ENCODE measurements at regions not wholly inside any gene's neighbourhood (a gene's known extent, or its start where the extent isn't known, plus 50 kb on each side); places are given as distances from the start of the nearest gene placed in this dataset.
"Not testable (repeated sequence)": the region's sequence is repeated elsewhere in the genome, so short reads cannot be mapped to it uniquely, and the experiment has no call there.

- DNase-seq (ENCODE audit: extremely low spot score); H3K36me3 ChIP-seq; H3K27me3 ChIP-seq; H3K4me3 ChIP-seq; H3K27ac ChIP-seq (replicated peaks in 1 of 4); H3K4me1 ChIP-seq; intact Hi-C loops (cut with DNase I); H3K9me3 ChIP-seq: not testable (repeated sequence)
- 74% methylated on average over 6 of the region's 6 CpGs for WGBS
These were observed 103.3 kb downstream of the DEFB131A start for GRCh38 chr4:9547470-9547869.

- intact Hi-C loops (cut with DNase I); H3K9me3 ChIP-seq; H3K4me1 ChIP-seq; DNase-seq (ENCODE audit: extremely low spot score); H3K4me3 ChIP-seq; H3K27me3 ChIP-seq; H3K27ac ChIP-seq (replicated peaks in 1 of 4); H3K36me3 ChIP-seq: not testable (repeated sequence)
- 90% methylated on average over 6 of the region's 6 CpGs for WGBS
These were observed 111.9 kb downstream of the DEFB131A start for GRCh38 chr4:9556076-9556475.

GRCh38 chr4:9577869-9578268 lies 133.7 kb downstream of the DEFB131A start:
- DNase-seq (ENCODE audit: extremely low spot score); intact Hi-C loops (cut with DNase I); H3K36me3 ChIP-seq; H3K4me1 ChIP-seq; H3K27me3 ChIP-seq; H3K4me3 ChIP-seq; H3K27ac ChIP-seq (replicated peaks in 1 of 4): not testable (repeated sequence)
- WGBS: 48% methylated on average over 3 of the region's 3 CpGs
- H3K9me3 ChIP-seq: peaks cover 0 to 33% (median 22%) of the 10 kb centered on the region in 4 donors

GRCh38 chr4:9582880-9583279 lies 138.7 kb downstream of the DEFB131A start:
- H3K27me3 ChIP-seq; H3K4me3 ChIP-seq; intact Hi-C loops (cut with DNase I); H3K4me1 ChIP-seq; H3K36me3 ChIP-seq; DNase-seq (ENCODE audit: extremely low spot score); H3K27ac ChIP-seq (replicated peaks in 1 of 4): not testable (repeated sequence)
- peaks cover 0 to 17% (median 12%) of the 10 kb centered on the region in 4 donors for H3K9me3 ChIP-seq
- 69% methylated on average over 5 of the region's 5 CpGs for WGBS

GRCh38 chr4:9592010-9592409 lies 147.8 kb downstream of the DEFB131A start:
- Histone ChIP-seq H3K36me3 (no peaks in the 10 kb centered on the region), H3K27me3 (no peaks in the 10 kb centered on the region), H3K27ac (replicated peaks in 1 of 4) (no peak overlapping the region), H3K4me3 (no peak overlapping the region), H3K4me1 (no peaks in the 10 kb centered on the region), H3K9me3 (peaks cover 0 to 4% (median 0%) of the 10 kb centered on the region in 4 donors)
- WGBS: 100% methylated on average over 1 of the region's 1 CpG
- DNase-seq (ENCODE audit: extremely low spot score): no peak
- intact Hi-C loops (cut with DNase I): no loop called here
- no peak for TF ChIP-seq EP300 (IDR thresholded peaks at IDR 0.05)
- no peak for TF ChIP-seq POLR2A (IDR thresholded peaks at IDR 0.05; ENCODE audit: low read depth)

- Histone ChIP-seq H3K27me3 (no peaks in the 10 kb centered on the region), H3K4me1 (no peaks in the 10 kb centered on the region), H3K27ac (replicated peaks in 1 of 4) (no peak overlapping the region), H3K4me3 (no peak overlapping the region), H3K9me3 (peaks cover 0 to 3% (median 0%) of the 10 kb centered on the region in 4 donors), H3K36me3 (no peaks in the 10 kb centered on the region)
- no peak for DNase-seq (ENCODE audit: extremely low spot score)
- no peak for TF ChIP-seq POLR2AphosphoS5 (IDR thresholded peaks at IDR 0.05)
- no peak for TF ChIP-seq EP300 (IDR thresholded peaks at IDR 0.05)
- TF ChIP-seq CTCF (IDR thresholded peaks at IDR 0.05): no peak
- TF ChIP-seq POLR2A (IDR thresholded peaks at IDR 0.05; ENCODE audit: low read depth): no peak
- WGBS: 71% methylated on average over 1 of the region's 1 CpG
- intact Hi-C loops (cut with DNase I): no loop called here
These were observed 150.7 kb downstream of the DEFB131A start for GRCh38 chr4:9594948-9595347.

GRCh38 chr4:9595531-9595930 lies 151.3 kb downstream of the DEFB131A start:
- WGBS: 71% methylated on average over 1 of the region's 1 CpG
- intact Hi-C loops (cut with DNase I); H3K4me3 ChIP-seq; DNase-seq (ENCODE audit: extremely low spot score); H3K4me1 ChIP-seq; H3K27me3 ChIP-seq; H3K36me3 ChIP-seq; H3K27ac ChIP-seq (replicated peaks in 1 of 4); H3K9me3 ChIP-seq: not testable (repeated sequence)

GRCh38 chr4:9599266-9599665 lies 155.1 kb downstream of the DEFB131A start:
- DNase-seq (ENCODE audit: extremely low spot score): no peak
- no peaks in the 10 kb centered on the region for H3K27me3 ChIP-seq
- intact Hi-C loops (cut with DNase I): no loop called here
- no peak overlapping the region for H3K4me3 ChIP-seq
- H3K9me3 ChIP-seq: no peaks in the 10 kb centered on the region
- TF ChIP-seq EP300 (IDR thresholded peaks at IDR 0.05): no peak
- H3K27ac ChIP-seq (replicated peaks in 1 of 4): no peak overlapping the region
- no peaks in the 10 kb centered on the region for H3K36me3 ChIP-seq
- 100% methylated on average over 1 of the region's 1 CpG for WGBS
- H3K4me1 ChIP-seq: peaks cover 0 to 10% (median 3%) of the 10 kb centered on the region in 4 donors
